Caco-2 (cell line): ENCODE measurements at regions not wholly inside any gene's neighbourhood (a gene's known extent, or its start where the extent isn't known, plus 50 kb on each side); places are given as distances from the start of the nearest gene placed in this dataset.

ENCODE experiments used
- BruUV-seq: library from RNA; stranded (reverse); fragments of 400-500 nt; replicated peaks from 2 replicates; lab custom pipeline; 2021; lab: Mats Ljungman, UMichigan
- CTCF ChIA-PET: fragments of 300-600 bp; sonication (Branson Sonifier 250); formaldehyde crosslinking; loops from one replicate; lab custom pipeline; 2022; ENCODE audit warnings: antibody characterized with exemption; lab: Charles Lee
- POLR2A ChIA-PET: fragments of 300-600 bp; sonication (Branson Sonifier 250); formaldehyde crosslinking; loops from one replicate; lab custom pipeline; 2022; ENCODE audit warnings: antibody characterized with exemption; lab: Charles Lee
- DNase-seq, 2 experiments: peaks; one replicate each; pipeline versions ENCODE4 v3.0.0 to v3.0.0-alpha.2; 2020 to 2022
- H3K27me3 ChIP-seq: replicated peaks from 2 replicates; pipeline ENCODE4 v1.6.0; 2011; ENCODE audit warnings: low read length; ENCODE audit not compliant: control insufficient read depth, insufficient read depth
- H3K36me3 ChIP-seq: 2 replicates; pipeline ENCODE4 v1.5.1; 2011; ENCODE audit warnings: low read length; ENCODE audit not compliant: control insufficient read depth, insufficient read depth
- H3K4me1 ChIP-seq: fragments of 250-450 bp; sonication (Bioruptor Pico); 2 replicates; pipeline ENCODE4 v1.5.1; 2020; ENCODE audit warnings: mild to moderate bottlenecking
- H3K4me3 ChIP-seq: 2 replicates; pipeline ENCODE4 v1.5.1; 2011; ENCODE audit warnings: low read depth, mild to moderate bottlenecking, control low read depth, low read length
- H3K9me3 ChIP-seq: fragments of 250-450 bp; sonication (Bioruptor Pico); 2 replicates; pipeline ENCODE4 v1.5.1; 2020; ENCODE audit warnings: mild to moderate bottlenecking, moderate library complexity
- H3K27ac Mint-ChIP-seq: one replicate; pipeline ENCODE4 v1.8.0; 2022; ENCODE audit warnings: mixed read lengths; ENCODE audit not compliant: unreplicated experiment
- H3K27me3 Mint-ChIP-seq: one replicate; pipeline ENCODE4 v1.8.0; 2022; ENCODE audit warnings: mixed read lengths; ENCODE audit not compliant: insufficient read depth, unreplicated experiment
- H3K36me3 Mint-ChIP-seq: one replicate; pipeline ENCODE4 v1.8.0; 2022; ENCODE audit warnings: mild to moderate bottlenecking, mixed read lengths; ENCODE audit not compliant: insufficient read depth, unreplicated experiment
- H3K4me1 Mint-ChIP-seq: one replicate; pipeline ENCODE4 v1.8.0; 2022; ENCODE audit warnings: low read depth, mixed read lengths; ENCODE audit not compliant: unreplicated experiment
- H3K4me3 Mint-ChIP-seq: one replicate; pipeline ENCODE4 v1.8.0; 2022; ENCODE audit warnings: mild to moderate bottlenecking, moderate library complexity, mixed read lengths; ENCODE audit not compliant: unreplicated experiment
- H3K9me3 Mint-ChIP-seq: one replicate; pipeline ENCODE4 v1.8.0; 2022; ENCODE audit warnings: mixed read lengths; ENCODE audit not compliant: unreplicated experiment
- intact Hi-C: fragments of 100-400 bp; cut with micrococcal nuclease; formaldehyde crosslinking; loops from one replicate; pipeline ENCODE4 v1.10.0; 2022; ENCODE audit not compliant: unreplicated experiment
- TF ChIP-seq, protein P1 (sequence below), 2 experiments: fragments of 200-600 bp in 1 of 2; IDR thresholded peaks; 1 replicate in 1 of 2; 2 replicates in 1 of 2; pipeline versions ENCODE4 v1.5.1 to v1.8.0; 2011 to 2022; ENCODE audit warnings: antibody characterized with exemption in 1 of 2, control low read depth in 1 of 2, inconsistent platforms in 1 of 2, low read depth in 1 of 2, low read length in 1 of 2, mild to moderate bottlenecking in 1 of 2, moderate library complexity in 1 of 2; ENCODE audit not compliant: insufficient read depth in 1 of 2, severe bottlenecking in 1 of 2, unreplicated experiment in 1 of 2

GRCh38 chr14:53509276-53510244 lies 356.4 kb upstream of the DDHD1 start:
- Histone ChIP-seq H3K27me3 (no peaks in the 10 kb centered on the region), H3K36me3 (no peaks in the 10 kb centered on the region), H3K9me3 (peaks cover 4% of the 10 kb centered on the region; the same call in 1 of the 2 replicates), H3K4me3 (no peak overlapping the region), H3K4me1 (no peaks in the 10 kb centered on the region)
- H3K4me3 Mint-ChIP-seq, result no peak overlapping the region
- intact Hi-C loops, result no loop called here
- TF ChIP-seq, protein P1, sequence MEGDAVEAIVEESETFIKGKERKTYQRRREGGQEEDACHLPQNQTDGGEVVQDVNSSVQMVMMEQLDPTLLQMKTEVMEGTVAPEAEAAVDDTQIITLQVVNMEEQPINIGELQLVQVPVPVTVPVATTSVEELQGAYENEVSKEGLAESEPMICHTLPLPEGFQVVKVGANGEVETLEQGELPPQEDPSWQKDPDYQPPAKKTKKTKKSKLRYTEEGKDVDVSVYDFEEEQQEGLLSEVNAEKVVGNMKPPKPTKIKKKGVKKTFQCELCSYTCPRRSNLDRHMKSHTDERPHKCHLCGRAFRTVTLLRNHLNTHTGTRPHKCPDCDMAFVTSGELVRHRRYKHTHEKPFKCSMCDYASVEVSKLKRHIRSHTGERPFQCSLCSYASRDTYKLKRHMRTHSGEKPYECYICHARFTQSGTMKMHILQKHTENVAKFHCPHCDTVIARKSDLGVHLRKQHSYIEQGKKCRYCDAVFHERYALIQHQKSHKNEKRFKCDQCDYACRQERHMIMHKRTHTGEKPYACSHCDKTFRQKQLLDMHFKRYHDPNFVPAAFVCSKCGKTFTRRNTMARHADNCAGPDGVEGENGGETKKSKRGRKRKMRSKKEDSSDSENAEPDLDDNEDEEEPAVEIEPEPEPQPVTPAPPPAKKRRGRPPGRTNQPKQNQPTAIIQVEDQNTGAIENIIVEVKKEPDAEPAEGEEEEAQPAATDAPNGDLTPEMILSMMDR (IDR thresholded peaks at IDR 0.05; ENCODE audit: insufficient read depth in 1 of 2, low read depth in 1 of 2, low read length in 1 of 2, severe bottlenecking in 1 of 2, unreplicated experiment in 1 of 2), result no peak
- no peak for DNase-seq
- H3K27ac Mint-ChIP-seq, result no peak overlapping the region
- H3K36me3 Mint-ChIP-seq, result no peaks in the 10 kb centered on the region
- peaks cover 7% of the 10 kb centered on the region for H3K4me1 Mint-ChIP-seq
- BruUV-seq, result no TSS peak
- peaks cover 42% of the 10 kb centered on the region for H3K9me3 Mint-ChIP-seq
- POLR2A ChIA-PET, result no interaction called here
- H3K27me3 Mint-ChIP-seq, result no peaks in the 10 kb centered on the region
- CTCF ChIA-PET, result no interaction called here

DNA sequence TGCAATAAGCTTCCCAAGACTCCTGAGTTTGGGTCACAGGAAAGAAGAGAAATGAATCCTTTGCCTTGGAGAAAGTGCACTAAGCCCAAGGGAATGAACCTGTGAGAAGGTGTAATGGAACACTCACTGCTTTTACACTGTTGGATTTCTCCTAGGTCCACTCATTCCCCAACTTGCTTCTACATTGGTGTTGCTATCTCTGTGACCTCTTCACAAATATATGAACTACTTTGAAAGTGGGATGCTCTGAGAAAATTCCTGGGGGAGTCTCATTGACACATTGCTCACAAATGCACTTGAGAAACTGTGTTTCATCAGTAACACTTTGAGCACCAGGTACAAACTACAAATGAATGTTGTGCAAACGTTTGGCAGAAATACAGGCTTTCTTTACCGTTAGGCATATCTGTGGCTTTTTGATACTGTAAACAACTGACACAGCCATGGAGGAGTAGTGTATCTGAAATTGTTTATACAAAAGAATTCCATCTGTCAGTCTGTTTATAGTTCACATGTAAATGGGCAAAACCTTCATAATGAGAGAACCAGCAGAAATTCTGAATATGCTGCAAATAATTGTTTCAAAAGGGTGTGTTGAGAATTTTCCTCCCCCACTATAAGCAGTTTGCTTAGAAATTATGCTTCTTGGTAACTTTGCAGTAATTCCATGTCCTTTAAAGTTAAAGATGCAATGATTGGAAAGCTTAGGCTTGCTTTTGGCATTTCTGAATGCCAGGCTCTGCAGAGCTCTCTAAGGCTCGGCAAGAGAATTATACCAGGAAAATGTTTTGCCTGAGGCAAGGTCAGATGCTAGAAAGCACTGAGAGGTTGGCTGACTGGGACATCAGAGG lies 348.5 kb upstream of the DDHD1 start:
- H3K4me1 ChIP-seq, result no peaks in the 10 kb centered on the region
- peaks cover 25% of the 10 kb centered on the region for H3K9me3 ChIP-seq
- H3K27me3 ChIP-seq, result no peaks in the 10 kb centered on the region
- intact Hi-C loops, result no loop called here
- no peak overlapping the region for H3K4me3 ChIP-seq
- Mint-ChIP-seq H3K27ac (no peak overlapping the region), H3K27me3 (no peaks in the 10 kb centered on the region), H3K4me1 (no peaks in the 10 kb centered on the region), H3K9me3 (peaks cover 58% of the 10 kb centered on the region), H3K36me3 (no peaks in the 10 kb centered on the region), H3K4me3 (no peak overlapping the region)
- no peak for DNase-seq
- no peaks in the 10 kb centered on the region for H3K36me3 ChIP-seq
- BruUV-seq, result no TSS peak
- ChIA-PET POLR2A (no interaction called here), CTCF (no interaction called here)
- TF ChIP-seq, protein P1 (IDR thresholded peaks at IDR 0.05; ENCODE audit: insufficient read depth in 1 of 2, low read depth in 1 of 2, low read length in 1 of 2, severe bottlenecking in 1 of 2, unreplicated experiment in 1 of 2), result no peak

DNA sequence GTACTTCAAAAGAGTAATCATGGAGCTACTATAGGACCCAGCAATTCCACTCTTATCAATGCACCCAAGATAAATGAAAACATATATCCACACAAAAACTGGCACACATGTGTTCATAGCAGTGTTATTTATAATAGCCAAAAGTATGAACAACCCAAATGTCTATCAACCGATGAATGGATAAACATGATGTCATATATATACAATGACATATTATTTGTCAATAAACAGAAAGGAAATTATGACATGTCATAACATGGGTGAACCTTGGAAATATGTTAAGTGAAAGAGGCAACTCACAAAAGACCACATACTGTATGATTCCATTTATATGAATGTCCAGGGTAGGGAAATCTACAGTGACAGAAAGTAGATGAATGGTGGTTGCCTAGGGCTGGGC lies 347.1 kb upstream of the DDHD1 start:
- Histone ChIP-seq H3K9me3 (peaks cover 25% of the 10 kb centered on the region), H3K36me3 (no peaks in the 10 kb centered on the region), H3K27me3 (no peaks in the 10 kb centered on the region), H3K4me3 (no peak overlapping the region), H3K4me1 (no peaks in the 10 kb centered on the region)
- Mint-ChIP-seq H3K9me3 (peaks cover 44% of the 10 kb centered on the region), H3K36me3 (no peaks in the 10 kb centered on the region), H3K27ac (no peak overlapping the region), H3K4me3 (no peak overlapping the region), H3K27me3 (no peaks in the 10 kb centered on the region), H3K4me1 (no peaks in the 10 kb centered on the region)
- intact Hi-C loops, result no loop called here
- ChIA-PET CTCF (no interaction called here), POLR2A (no interaction called here)
- BruUV-seq, result no TSS peak
- TF ChIP-seq, protein P1 (IDR thresholded peaks at IDR 0.05; ENCODE audit: insufficient read depth in 1 of 2, low read depth in 1 of 2, low read length in 1 of 2, severe bottlenecking in 1 of 2, unreplicated experiment in 1 of 2), result no peak
- DNase-seq, result no peak
